A549 (cell line): ENCODE measurements at regions not wholly inside any gene's neighbourhood (a gene's known extent, or its start where the extent isn't known, plus 50 kb on each side); places are given as distances from the start of the nearest gene placed in this dataset.

Experiments
- CTCF ChIP-seq: fragments of >200 bp; sonication (Bioruptor Twin); formaldehyde crosslinking; IDR thresholded peaks from 3 replicates; pipeline ENCODE4 v1.5.1; 2016
- MAFK ChIP-seq: fragments of 450-650 bp; IDR thresholded peaks from 2 replicates; pipeline ENCODE4 v1.6.1; 2014; ENCODE audit not compliant: partially characterized antibody
- POLR2A ChIP-seq: IDR thresholded peaks from 2 replicates; pipeline ENCODE4 v1.6.1; 2012; ENCODE audit warnings: mild to moderate bottlenecking, low read length

GRCh38 chr4:106708464-106708816 lies 327.7 kb downstream of the DKK2 start:
- TF ChIP-seq MAFK (no peak), POLR2A (no peak), CTCF (no peak)
